Activated T-helper 17 cell treated with anti-CD3 and anti-CD28 coated beads, Interleukin-2, amount 50 U/mL, for 72 hours (primary cell): ENCODE measurements at regions not wholly inside any gene's neighbourhood (a gene's known extent, or its start where the extent isn't known, plus 50 kb on each side); places are given as distances from the start of the nearest gene placed in this dataset.
"Not testable (repeated sequence)": the region's sequence is repeated elsewhere in the genome, so short reads cannot be mapped to it uniquely, and the experiment has no call there.

Source experiments
- ATAC-seq: fragments of 150-1000 bp; cut with Tn5 transposase; replicated peaks from 2 replicates; pipeline ENCODE4 v1.10.0; 2021; ENCODE audit warnings: mild to moderate bottlenecking, moderate library complexity
- H3K27ac Mint-ChIP-seq: one replicate; pipeline ENCODE4 v1.8.0; 2022; ENCODE audit warnings: mixed read lengths
- H3K27me3 Mint-ChIP-seq: one replicate; pipeline ENCODE4 v1.8.0; 2022; ENCODE audit warnings: mixed read lengths
- H3K36me3 Mint-ChIP-seq: one replicate; pipeline ENCODE4 v1.8.0; 2022; ENCODE audit warnings: low read depth, mild to moderate bottlenecking, mixed read lengths
- H3K4me1 Mint-ChIP-seq: one replicate; pipeline ENCODE4 v1.8.0; 2022; ENCODE audit warnings: mixed read lengths
- H3K4me3 Mint-ChIP-seq: one replicate; pipeline ENCODE4 v1.8.0; 2022; ENCODE audit warnings: mild to moderate bottlenecking, mixed read lengths
- H3K9me3 Mint-ChIP-seq: one replicate; pipeline ENCODE4 v1.8.0; 2022; ENCODE audit warnings: mixed read lengths

GRCh38 chr18:53859764-53860163 lies 364.7 kb downstream of the MBD2 start:
- H3K27me3 Mint-ChIP-seq = peaks cover under 1% of the 10 kb centered on the region
- H3K4me1 Mint-ChIP-seq = no peaks in the 10 kb centered on the region
- no peak overlapping the region for H3K4me3 Mint-ChIP-seq
- no peak overlapping the region for H3K27ac Mint-ChIP-seq
- ATAC-seq = no peak
- no peaks in the 10 kb centered on the region for H3K9me3 Mint-ChIP-seq
- H3K36me3 Mint-ChIP-seq = no peaks in the 10 kb centered on the region

- Mint-ChIP-seq H3K9me3 (no peaks in the 10 kb centered on the region), H3K4me1 (no peaks in the 10 kb centered on the region), H3K36me3 (no peaks in the 10 kb centered on the region), H3K4me3 (no peak overlapping the region), H3K27me3 (peaks cover 8% of the 10 kb centered on the region), H3K27ac (no peak overlapping the region)
- no peak for ATAC-seq
Measured at GRCh38 chr18:53850902-53851301, 373.6 kb downstream of the MBD2 start.

- Mint-ChIP-seq H3K36me3 (no peaks in the 10 kb centered on the region), H3K4me1 (no peaks in the 10 kb centered on the region), H3K9me3 (peaks cover 3% of the 10 kb centered on the region), H3K27me3 (no peaks in the 10 kb centered on the region), H3K27ac (no peak overlapping the region), H3K4me3 (no peak overlapping the region)
- no peak for ATAC-seq
Measured at GRCh38 chr18:53843763-53844162, 380.7 kb downstream of the MBD2 start.

- no peaks in the 10 kb centered on the region for H3K4me1 Mint-ChIP-seq
- H3K9me3 Mint-ChIP-seq = peaks cover 3% of the 10 kb centered on the region
Measured at GRCh38 chr18:53843113-53843760, 381.2 kb downstream of the MBD2 start.

GRCh38 chr18:53838746-53839145 lies 385.7 kb downstream of the MBD2 start:
- H3K27ac Mint-ChIP-seq = no peak overlapping the region
- H3K4me1 Mint-ChIP-seq = no peaks in the 10 kb centered on the region
- H3K4me3 Mint-ChIP-seq = no peak overlapping the region
- H3K27me3 Mint-ChIP-seq = no peaks in the 10 kb centered on the region
- no peak for ATAC-seq
- H3K36me3 Mint-ChIP-seq = no peaks in the 10 kb centered on the region
- H3K9me3 Mint-ChIP-seq = peaks cover 6% of the 10 kb centered on the region

More at GRCh38 chr18:53843113-53843760, 381.2 kb downstream of the MBD2 start:
- H3K27me3 Mint-ChIP-seq = no peaks in the 10 kb centered on the region
- no peak for ATAC-seq
- H3K27ac Mint-ChIP-seq = no peak overlapping the region
- no peaks in the 10 kb centered on the region for H3K36me3 Mint-ChIP-seq
- H3K4me3 Mint-ChIP-seq = no peak overlapping the region

GRCh38 chr18:53821141-53821540 lies 403.3 kb downstream of the MBD2 start:
- not testable (repeated sequence) for ATAC-seq, H3K4me3 Mint-ChIP-seq, H3K4me1 Mint-ChIP-seq, H3K27me3 Mint-ChIP-seq, H3K27ac Mint-ChIP-seq, H3K36me3 Mint-ChIP-seq
- H3K9me3 Mint-ChIP-seq = peaks cover 22% of the 10 kb centered on the region

- Mint-ChIP-seq H3K27me3 (no peaks in the 10 kb centered on the region), H3K27ac (no peak overlapping the region), H3K9me3 (peaks cover 15% of the 10 kb centered on the region), H3K36me3 (no peaks in the 10 kb centered on the region), H3K4me1 (no peaks in the 10 kb centered on the region), H3K4me3 (no peak overlapping the region)
- no peak for ATAC-seq
Measured at GRCh38 chr18:53819671-53820070, 404.8 kb downstream of the MBD2 start.

GRCh38 chr18:53819174-53819573 lies 405.3 kb downstream of the MBD2 start:
- H3K4me1 Mint-ChIP-seq = no peaks in the 10 kb centered on the region
- peaks cover 15% of the 10 kb centered on the region for H3K9me3 Mint-ChIP-seq

GRCh38 chr18:53817976-53818950 lies 406.2 kb downstream of the MBD2 start:
- H3K27ac Mint-ChIP-seq = no peak overlapping the region
- peaks cover 15% of the 10 kb centered on the region for H3K9me3 Mint-ChIP-seq
- no peak overlapping the region for H3K4me3 Mint-ChIP-seq
- no peaks in the 10 kb centered on the region for H3K4me1 Mint-ChIP-seq
- H3K36me3 Mint-ChIP-seq = no peaks in the 10 kb centered on the region
- no peaks in the 10 kb centered on the region for H3K27me3 Mint-ChIP-seq
- no peak for ATAC-seq

More at GRCh38 chr18:53819174-53819573, 405.3 kb downstream of the MBD2 start:
- Mint-ChIP-seq H3K27me3 (no peaks in the 10 kb centered on the region), H3K36me3 (no peaks in the 10 kb centered on the region), H3K4me3 (no peak overlapping the region), H3K27ac (no peak overlapping the region)
- no peak for ATAC-seq

- Mint-ChIP-seq H3K4me3 (no peak overlapping the region), H3K36me3 (no peaks in the 10 kb centered on the region), H3K4me1 (no peaks in the 10 kb centered on the region), H3K27ac (no peak overlapping the region), H3K27me3 (no peaks in the 10 kb centered on the region), H3K9me3 (peaks cover 14% of the 10 kb centered on the region)
- ATAC-seq = no peak
Measured at GRCh38 chr18:53800171-53800570, 424.3 kb downstream of the MBD2 start.

GRCh38 chr18:53799134-53799533 lies 425.3 kb downstream of the MBD2 start:
- Mint-ChIP-seq H3K27me3 (no peaks in the 10 kb centered on the region), H3K36me3 (no peaks in the 10 kb centered on the region), H3K9me3 (peaks cover 13% of the 10 kb centered on the region), H3K4me1 (no peaks in the 10 kb centered on the region), H3K27ac (no peak overlapping the region), H3K4me3 (no peak overlapping the region)
- no peak for ATAC-seq

GRCh38 chr18:53798516-53798915 lies 426.0 kb downstream of the MBD2 start:
- Mint-ChIP-seq H3K36me3 (no peaks in the 10 kb centered on the region), H3K9me3 (peaks cover 13% of the 10 kb centered on the region), H3K27ac (no peak overlapping the region), H3K4me3 (no peak overlapping the region), H3K4me1 (no peaks in the 10 kb centered on the region), H3K27me3 (no peaks in the 10 kb centered on the region)
- ATAC-seq = no peak

GRCh38 chr18:53797998-53798495 lies 426.4 kb downstream of the MBD2 start:
- Mint-ChIP-seq H3K4me1 (no peaks in the 10 kb centered on the region), H3K4me3 (no peak overlapping the region), H3K27me3 (no peaks in the 10 kb centered on the region), H3K36me3 (no peaks in the 10 kb centered on the region), H3K27ac (no peak overlapping the region), H3K9me3 (peaks cover 13% of the 10 kb centered on the region)
- ATAC-seq = no peak

- no peak overlapping the region for H3K27ac Mint-ChIP-seq
- no peaks in the 10 kb centered on the region for H3K27me3 Mint-ChIP-seq
- H3K9me3 Mint-ChIP-seq = peaks cover 9% of the 10 kb centered on the region
- H3K36me3 Mint-ChIP-seq = no peaks in the 10 kb centered on the region
- H3K4me3 Mint-ChIP-seq = no peak overlapping the region
- no peak for ATAC-seq
- H3K4me1 Mint-ChIP-seq = no peaks in the 10 kb centered on the region
Measured at GRCh38 chr18:53796040-53796729, 428.3 kb downstream of the MBD2 start.
